ENCODE measurements at regions not wholly inside any gene's neighbourhood (a gene's known extent, or its start where the extent isn't known, plus 50 kb on each side); places are given as distances from the start of the nearest gene placed in this dataset.

GRCh38 chr4:57614257-57614932 lies 504.2 kb upstream of the IGFBP7 start:
- H3K4me3 ChIP-seq (ENCODE audit: low read length in 3 of 3), result no peak overlapping the region
- no peaks in the 10 kb centered on the region for H3K27me3 ChIP-seq (ENCODE audit: control insufficient read depth in 3 of 3, insufficient read depth in 3 of 3, low read length in 3 of 3)
- H3K27ac ChIP-seq (ENCODE audit: low read depth, low read length), result no peak overlapping the region
- H3K4me1 ChIP-seq (ENCODE audit: control insufficient read depth in 3 of 3, insufficient read depth in 3 of 3, low read length in 3 of 3), result no peaks in the 10 kb centered on the region
- no peaks in the 10 kb centered on the region for H3K36me3 ChIP-seq (ENCODE audit: control insufficient read depth in 3 of 3, insufficient read depth in 3 of 3, low read length in 3 of 3)
- H3K9me3 ChIP-seq (ENCODE audit: control insufficient read depth in 3 of 3, low read length in 3 of 3), result no peaks in the 10 kb centered on the region
- H3K9ac ChIP-seq (ENCODE audit: low read depth in 1 of 3, low read length in 3 of 3), result no peak overlapping the region

- Histone ChIP-seq H3K9me3 (ENCODE audit: control insufficient read depth in 3 of 3, low read length in 3 of 3) (no peaks in the 10 kb centered on the region), H3K4me3 (ENCODE audit: low read length in 3 of 3) (no peak overlapping the region), H3K27ac (ENCODE audit: low read depth, low read length) (no peak overlapping the region), H3K9ac (ENCODE audit: low read depth in 1 of 3, low read length in 3 of 3) (no peak overlapping the region), H3K4me1 (ENCODE audit: control insufficient read depth in 3 of 3, insufficient read depth in 3 of 3, low read length in 3 of 3) (no peaks in the 10 kb centered on the region), H3K27me3 (ENCODE audit: control insufficient read depth in 3 of 3, insufficient read depth in 3 of 3, low read length in 3 of 3) (no peaks in the 10 kb centered on the region), H3K36me3 (ENCODE audit: control insufficient read depth in 3 of 3, insufficient read depth in 3 of 3, low read length in 3 of 3) (no peaks in the 10 kb centered on the region)
These were observed 502.1 kb upstream of the IGFBP7 start for GRCh38 chr4:57612279-57612678.

DNA sequence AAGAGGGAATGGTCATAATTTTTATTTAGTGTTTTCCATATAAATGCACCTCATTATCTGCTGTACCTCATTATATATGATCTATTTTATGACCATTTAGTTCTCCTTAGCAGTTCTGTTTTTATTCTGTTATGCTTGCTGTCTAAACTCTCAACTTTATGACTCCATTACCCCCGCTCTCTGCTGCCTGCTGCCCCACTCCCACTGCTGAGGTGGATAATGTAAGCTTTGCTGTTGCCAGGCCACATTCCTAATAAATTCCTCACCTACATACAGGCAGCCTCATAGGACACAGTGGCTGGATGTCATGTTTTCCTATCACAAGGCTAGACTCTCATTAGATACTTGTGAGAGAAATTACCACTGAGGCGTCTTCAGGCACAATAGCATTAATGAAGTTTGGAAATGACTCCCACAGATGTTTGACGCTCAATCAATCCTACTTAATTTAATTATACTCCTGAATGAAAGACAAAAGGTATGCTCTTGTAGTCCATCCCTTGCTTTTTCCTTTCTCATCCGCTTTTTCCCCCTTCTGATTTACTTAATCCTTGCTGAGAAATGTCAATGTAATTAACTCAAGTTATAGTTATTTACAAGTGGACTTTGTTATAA lies 497.5 kb upstream of the IGFBP7 start:
- H3K4me1 ChIP-seq (ENCODE audit: control insufficient read depth in 3 of 3, insufficient read depth in 3 of 3, low read length in 3 of 3), result no peaks in the 10 kb centered on the region
- H3K27ac ChIP-seq (ENCODE audit: low read depth, low read length), result no peak overlapping the region
- no peaks in the 10 kb centered on the region for H3K9me3 ChIP-seq (ENCODE audit: control insufficient read depth in 3 of 3, low read length in 3 of 3)
- no peaks in the 10 kb centered on the region for H3K36me3 ChIP-seq (ENCODE audit: control insufficient read depth in 3 of 3, insufficient read depth in 3 of 3, low read length in 3 of 3)
- no peak overlapping the region for H3K4me3 ChIP-seq (ENCODE audit: low read length in 3 of 3)
- no peaks in the 10 kb centered on the region for H3K27me3 ChIP-seq (ENCODE audit: control insufficient read depth in 3 of 3, insufficient read depth in 3 of 3, low read length in 3 of 3)
- H3K9ac ChIP-seq (ENCODE audit: low read depth in 1 of 3, low read length in 3 of 3), result no peak overlapping the region

DNA sequence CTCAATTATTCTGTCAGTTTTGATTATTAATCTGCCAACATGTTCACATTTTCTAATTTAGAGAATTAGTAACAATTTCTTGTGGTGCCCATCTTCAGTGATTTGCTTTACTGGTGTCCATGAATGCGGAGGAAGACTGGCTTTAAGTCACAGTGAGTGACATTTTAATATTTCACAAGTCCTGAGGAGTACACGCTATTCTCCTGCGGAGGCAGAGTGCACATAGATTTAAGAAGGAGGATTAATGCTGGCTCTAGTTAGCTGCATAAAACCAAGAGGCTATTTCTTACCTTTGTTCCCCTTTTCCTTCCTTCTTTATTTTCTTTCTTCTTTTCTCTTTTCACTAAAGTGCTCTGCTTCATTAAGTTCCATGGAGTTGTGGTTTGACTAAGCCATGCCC lies 495.2 kb upstream of the IGFBP7 start:
- no peaks in the 10 kb centered on the region for H3K36me3 ChIP-seq (ENCODE audit: control insufficient read depth in 3 of 3, insufficient read depth in 3 of 3, low read length in 3 of 3)
- H3K4me1 ChIP-seq (ENCODE audit: control insufficient read depth in 3 of 3, insufficient read depth in 3 of 3, low read length in 3 of 3), result no peaks in the 10 kb centered on the region
- H3K9ac ChIP-seq (ENCODE audit: low read depth in 1 of 3, low read length in 3 of 3), result no peak overlapping the region
- no peaks in the 10 kb centered on the region for H3K27me3 ChIP-seq (ENCODE audit: control insufficient read depth in 3 of 3, insufficient read depth in 3 of 3, low read length in 3 of 3)
- H3K27ac ChIP-seq (ENCODE audit: low read depth, low read length), result no peak overlapping the region
- H3K9me3 ChIP-seq (ENCODE audit: control insufficient read depth in 3 of 3, low read length in 3 of 3), result no peaks in the 10 kb centered on the region
- H3K4me3 ChIP-seq (ENCODE audit: low read length in 3 of 3), result no peak overlapping the region

GRCh38 chr4:57602141-57602540 lies 492.0 kb upstream of the IGFBP7 start:
- H3K9ac ChIP-seq (ENCODE audit: low read depth in 1 of 3, low read length in 3 of 3), result no peak overlapping the region
- H3K4me3 ChIP-seq (ENCODE audit: low read length in 3 of 3), result no peak overlapping the region
- no peak overlapping the region for H3K27ac ChIP-seq (ENCODE audit: low read depth, low read length)
- H3K9me3 ChIP-seq (ENCODE audit: control insufficient read depth in 3 of 3, low read length in 3 of 3), result no peaks in the 10 kb centered on the region
- no peaks in the 10 kb centered on the region for H3K4me1 ChIP-seq (ENCODE audit: control insufficient read depth in 3 of 3, insufficient read depth in 3 of 3, low read length in 3 of 3)
- H3K36me3 ChIP-seq (ENCODE audit: control insufficient read depth in 3 of 3, insufficient read depth in 3 of 3, low read length in 3 of 3), result no peaks in the 10 kb centered on the region
- peaks cover 0 to 4% (median 0%) of the 10 kb centered on the region in 3 donors for H3K27me3 ChIP-seq (ENCODE audit: control insufficient read depth in 3 of 3, insufficient read depth in 3 of 3, low read length in 3 of 3)

DNA sequence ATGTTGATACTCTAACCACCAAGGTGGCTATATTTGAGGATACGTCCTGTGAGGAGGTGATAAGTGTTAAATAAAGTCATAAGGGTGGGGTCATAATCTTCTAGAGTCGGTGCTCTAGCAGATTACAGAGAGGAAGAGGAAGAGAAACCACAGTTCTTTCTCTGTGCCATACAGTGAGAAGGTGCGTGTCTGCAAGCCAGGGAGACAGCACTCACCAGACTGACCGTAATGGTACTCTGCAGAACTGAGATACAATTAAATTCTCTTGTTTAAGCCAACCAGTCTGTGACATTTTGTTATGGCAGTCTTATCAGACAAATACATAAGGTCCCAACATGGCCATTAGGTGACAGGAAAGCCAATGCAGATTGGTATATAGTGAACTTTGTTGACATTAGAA lies 480.9 kb upstream of the IGFBP7 start:
- Histone ChIP-seq H3K4me3 (ENCODE audit: low read length in 3 of 3) (no peak overlapping the region), H3K27me3 (ENCODE audit: control insufficient read depth in 3 of 3, insufficient read depth in 3 of 3, low read length in 3 of 3) (no peaks in the 10 kb centered on the region), H3K4me1 (ENCODE audit: control insufficient read depth in 3 of 3, insufficient read depth in 3 of 3, low read length in 3 of 3) (no peaks in the 10 kb centered on the region), H3K36me3 (ENCODE audit: control insufficient read depth in 3 of 3, insufficient read depth in 3 of 3, low read length in 3 of 3) (no peaks in the 10 kb centered on the region), H3K9me3 (ENCODE audit: control insufficient read depth in 3 of 3, low read length in 3 of 3) (no peaks in the 10 kb centered on the region), H3K27ac (ENCODE audit: low read depth, low read length) (no peak overlapping the region), H3K9ac (ENCODE audit: low read depth in 1 of 3, low read length in 3 of 3) (no peak overlapping the region)

DNA sequence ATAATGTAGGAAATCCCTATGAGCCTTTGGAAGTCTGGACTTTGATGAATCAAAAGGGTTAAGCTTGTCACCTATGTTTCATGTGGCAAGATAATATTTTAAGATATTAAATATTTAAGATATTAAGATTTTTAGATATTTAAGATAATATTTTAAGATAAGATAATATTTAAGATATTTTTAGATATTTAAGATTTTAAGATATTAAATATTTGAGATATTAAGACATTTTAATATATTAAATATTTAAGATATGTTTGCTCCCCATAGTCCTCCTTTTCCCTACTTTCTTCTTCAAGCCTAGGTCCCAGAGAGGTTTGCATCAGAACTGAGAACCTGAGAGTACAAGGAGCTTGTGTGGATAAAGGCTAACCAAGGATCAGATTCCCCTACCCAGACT lies 478.4 kb upstream of the IGFBP7 start:
- Histone ChIP-seq H3K27me3 (ENCODE audit: control insufficient read depth in 3 of 3, insufficient read depth in 3 of 3, low read length in 3 of 3) (no peaks in the 10 kb centered on the region), H3K27ac (ENCODE audit: low read depth, low read length) (no peak overlapping the region), H3K9me3 (ENCODE audit: control insufficient read depth in 3 of 3, low read length in 3 of 3) (no peaks in the 10 kb centered on the region), H3K9ac (ENCODE audit: low read depth in 1 of 3, low read length in 3 of 3) (no peak overlapping the region), H3K4me3 (ENCODE audit: low read length in 3 of 3) (no peak overlapping the region), H3K36me3 (ENCODE audit: control insufficient read depth in 3 of 3, insufficient read depth in 3 of 3, low read length in 3 of 3) (no peaks in the 10 kb centered on the region), H3K4me1 (ENCODE audit: control insufficient read depth in 3 of 3, insufficient read depth in 3 of 3, low read length in 3 of 3) (no peaks in the 10 kb centered on the region)

DNA sequence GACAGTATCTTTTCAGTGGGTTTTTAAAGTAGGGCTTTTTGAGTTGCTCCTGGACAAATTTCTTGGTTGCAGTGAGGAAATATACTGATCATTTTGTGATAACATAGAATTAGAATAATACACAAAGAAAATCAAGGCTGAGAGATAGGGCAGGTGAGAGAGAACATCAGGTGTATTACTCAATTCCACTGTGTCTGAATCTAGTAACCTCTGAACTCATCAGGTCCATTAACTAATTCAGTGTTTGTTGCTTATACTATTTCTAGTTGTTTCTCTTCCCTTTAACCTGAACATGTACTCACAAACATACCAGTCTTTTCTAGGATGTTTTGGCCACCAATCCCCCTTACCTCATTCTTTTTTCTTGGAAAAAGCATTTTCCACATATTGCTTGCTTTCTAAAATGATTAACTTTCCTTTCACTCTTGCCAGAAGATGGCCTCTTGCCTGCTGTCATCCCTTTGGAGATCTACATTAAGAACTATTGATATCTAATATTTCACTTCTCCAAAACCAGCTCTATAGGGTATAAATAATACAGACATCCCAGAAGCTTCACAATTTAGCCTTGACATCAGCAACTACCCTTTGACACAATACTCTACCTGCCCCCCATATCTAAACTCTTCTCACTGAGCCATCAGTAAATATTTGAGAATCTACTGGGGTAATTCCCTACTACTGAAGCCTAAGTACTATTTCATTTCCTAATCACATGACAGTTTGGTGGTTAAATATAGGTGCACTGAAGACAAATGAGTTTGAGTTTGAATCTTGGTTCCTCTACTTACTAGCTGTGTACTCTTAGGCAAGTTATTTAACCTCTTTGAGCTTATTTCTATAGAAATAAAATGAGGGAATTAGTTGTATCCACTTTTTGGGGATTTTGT lies 470.8 kb upstream of the IGFBP7 start:
- Histone ChIP-seq H3K9me3 (ENCODE audit: control insufficient read depth in 3 of 3, low read length in 3 of 3) (no peaks in the 10 kb centered on the region), H3K4me1 (ENCODE audit: control insufficient read depth in 3 of 3, insufficient read depth in 3 of 3, low read length in 3 of 3) (no peaks in the 10 kb centered on the region), H3K36me3 (ENCODE audit: control insufficient read depth in 3 of 3, insufficient read depth in 3 of 3, low read length in 3 of 3) (no peaks in the 10 kb centered on the region), H3K9ac (ENCODE audit: low read depth in 1 of 3, low read length in 3 of 3) (no peak overlapping the region), H3K27me3 (ENCODE audit: control insufficient read depth in 3 of 3, insufficient read depth in 3 of 3, low read length in 3 of 3) (no peaks in the 10 kb centered on the region), H3K4me3 (ENCODE audit: low read length in 3 of 3) (no peak overlapping the region), H3K27ac (ENCODE audit: low read depth, low read length) (no peak overlapping the region)

DNA sequence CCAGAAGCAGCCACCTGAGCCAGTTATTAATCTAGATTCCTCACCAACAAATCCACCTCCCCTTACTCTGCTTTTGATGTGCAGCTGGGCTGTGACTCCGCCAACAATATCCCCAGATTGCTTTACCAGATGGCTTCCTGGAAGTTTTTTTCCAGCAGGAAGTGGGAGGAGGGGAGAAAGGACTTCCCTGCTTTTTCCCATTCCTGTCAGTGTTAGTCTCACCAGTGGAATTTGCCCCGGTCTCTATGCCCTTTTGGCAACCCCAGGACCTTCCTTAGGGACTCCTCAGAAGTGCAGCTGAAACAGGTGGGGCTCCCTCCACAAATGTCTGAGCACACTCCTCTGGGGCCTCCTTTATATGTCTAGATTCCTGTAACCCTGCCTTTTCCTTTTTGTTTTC lies 465.2 kb upstream of the IGFBP7 start:
- Histone ChIP-seq H3K9ac (ENCODE audit: low read depth in 1 of 3, low read length in 3 of 3) (no peak overlapping the region), H3K9me3 (ENCODE audit: control insufficient read depth in 3 of 3, low read length in 3 of 3) (no peaks in the 10 kb centered on the region), H3K4me1 (ENCODE audit: control insufficient read depth in 3 of 3, insufficient read depth in 3 of 3, low read length in 3 of 3) (no peaks in the 10 kb centered on the region), H3K27ac (ENCODE audit: low read depth, low read length) (no peak overlapping the region), H3K4me3 (ENCODE audit: low read length in 3 of 3) (no peak overlapping the region), H3K36me3 (ENCODE audit: control insufficient read depth in 3 of 3, insufficient read depth in 3 of 3, low read length in 3 of 3) (no peaks in the 10 kb centered on the region), H3K27me3 (ENCODE audit: control insufficient read depth in 3 of 3, insufficient read depth in 3 of 3, low read length in 3 of 3) (no peaks in the 10 kb centered on the region)

- Histone ChIP-seq H3K4me1 (ENCODE audit: control insufficient read depth in 3 of 3, insufficient read depth in 3 of 3, low read length in 3 of 3) (no peaks in the 10 kb centered on the region), H3K9ac (ENCODE audit: low read depth in 1 of 3, low read length in 3 of 3) (no peak overlapping the region), H3K4me3 (ENCODE audit: low read length in 3 of 3) (no peak overlapping the region), H3K27ac (ENCODE audit: low read depth, low read length) (no peak overlapping the region), H3K27me3 (ENCODE audit: control insufficient read depth in 3 of 3, insufficient read depth in 3 of 3, low read length in 3 of 3) (no peaks in the 10 kb centered on the region), H3K36me3 (ENCODE audit: control insufficient read depth in 3 of 3, insufficient read depth in 3 of 3, low read length in 3 of 3) (no peaks in the 10 kb centered on the region), H3K9me3 (ENCODE audit: control insufficient read depth in 3 of 3, low read length in 3 of 3) (no peaks in the 10 kb centered on the region)
These were observed 444.4 kb upstream of the IGFBP7 start for GRCh38 chr4:57554556-57555092.

All from skeletal muscle tissue (tissue), 3 donors.